ENCODE measurements at regions not wholly inside any gene's neighbourhood (a gene's known extent, or its start where the extent isn't known, plus 50 kb on each side); places are given as distances from the start of the nearest gene placed in this dataset.

DNA sequence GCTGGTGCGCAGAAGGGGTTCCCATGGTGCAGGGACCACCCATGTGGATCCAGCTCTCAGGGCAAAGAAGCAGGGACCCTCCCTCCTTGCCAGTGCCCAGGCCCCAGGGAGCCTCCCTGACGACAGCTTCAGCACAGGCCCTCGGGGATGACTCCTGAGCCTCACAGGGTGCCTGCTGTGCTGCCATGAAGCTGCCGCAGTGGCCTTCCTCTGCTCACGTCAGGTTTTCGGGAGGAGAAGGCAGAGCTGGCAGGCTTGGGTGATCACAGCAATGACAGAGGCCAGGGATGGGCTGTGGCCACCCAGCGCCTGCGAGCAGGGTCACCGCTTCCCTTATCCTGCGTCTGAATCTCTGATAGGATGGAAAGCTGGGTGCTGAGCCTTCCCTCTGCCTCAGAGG is 276.2 kb downstream of the BRD1 start:
- no peak for DNase-seq (ENCODE audit: low read depth in 2 of 3, low spot score in 2 of 3)

DNA sequence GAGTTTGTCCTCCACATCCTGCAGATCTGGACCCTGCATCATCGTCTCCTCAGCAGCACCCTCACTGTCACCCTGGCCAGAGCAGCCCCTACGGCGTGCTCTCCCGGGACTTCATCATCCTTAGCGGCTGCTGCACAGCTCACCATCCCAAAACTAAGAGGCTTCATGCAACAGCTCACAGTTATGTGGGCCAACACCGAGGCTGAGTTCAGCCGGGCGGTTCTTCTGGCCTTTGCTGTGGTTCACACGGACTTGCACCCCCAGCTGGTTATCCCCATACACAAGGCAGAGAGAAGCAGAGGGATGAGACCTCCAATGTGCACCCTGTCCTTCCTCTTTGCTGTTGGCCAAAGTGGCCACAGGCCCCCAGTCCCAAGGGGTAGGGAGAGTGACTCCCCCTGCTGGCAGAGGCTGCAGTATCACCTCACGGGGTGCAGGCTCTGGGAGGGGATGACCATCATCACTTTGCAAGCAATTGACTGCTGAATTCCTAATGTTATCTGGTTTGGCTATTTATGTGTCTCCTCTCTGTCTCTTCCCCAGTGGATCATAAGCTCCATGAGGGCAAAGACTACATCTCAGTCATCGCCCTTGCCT is 276.8 kb downstream of the BRD1 start:
- no peak for DNase-seq (ENCODE audit: low read depth in 2 of 3, low spot score in 2 of 3)

DNA sequence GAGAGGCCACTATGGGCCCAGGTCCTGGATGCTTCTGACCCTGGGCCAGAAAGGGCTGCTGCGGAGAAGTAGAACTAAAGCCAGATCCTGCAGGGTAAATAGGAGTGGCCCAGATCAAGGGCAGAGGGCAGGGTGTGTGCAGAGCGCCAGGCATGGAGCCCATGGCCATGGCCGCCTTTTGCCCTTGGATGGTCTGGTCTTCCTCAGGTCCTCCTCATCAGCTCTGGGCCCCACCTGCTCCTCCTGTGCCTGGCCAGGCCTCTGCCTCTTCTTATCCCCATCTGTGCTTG is 277.6 kb downstream of the BRD1 start:
- DNase-seq (ENCODE audit: low read depth in 2 of 3, low spot score in 2 of 3): no peak

DNA sequence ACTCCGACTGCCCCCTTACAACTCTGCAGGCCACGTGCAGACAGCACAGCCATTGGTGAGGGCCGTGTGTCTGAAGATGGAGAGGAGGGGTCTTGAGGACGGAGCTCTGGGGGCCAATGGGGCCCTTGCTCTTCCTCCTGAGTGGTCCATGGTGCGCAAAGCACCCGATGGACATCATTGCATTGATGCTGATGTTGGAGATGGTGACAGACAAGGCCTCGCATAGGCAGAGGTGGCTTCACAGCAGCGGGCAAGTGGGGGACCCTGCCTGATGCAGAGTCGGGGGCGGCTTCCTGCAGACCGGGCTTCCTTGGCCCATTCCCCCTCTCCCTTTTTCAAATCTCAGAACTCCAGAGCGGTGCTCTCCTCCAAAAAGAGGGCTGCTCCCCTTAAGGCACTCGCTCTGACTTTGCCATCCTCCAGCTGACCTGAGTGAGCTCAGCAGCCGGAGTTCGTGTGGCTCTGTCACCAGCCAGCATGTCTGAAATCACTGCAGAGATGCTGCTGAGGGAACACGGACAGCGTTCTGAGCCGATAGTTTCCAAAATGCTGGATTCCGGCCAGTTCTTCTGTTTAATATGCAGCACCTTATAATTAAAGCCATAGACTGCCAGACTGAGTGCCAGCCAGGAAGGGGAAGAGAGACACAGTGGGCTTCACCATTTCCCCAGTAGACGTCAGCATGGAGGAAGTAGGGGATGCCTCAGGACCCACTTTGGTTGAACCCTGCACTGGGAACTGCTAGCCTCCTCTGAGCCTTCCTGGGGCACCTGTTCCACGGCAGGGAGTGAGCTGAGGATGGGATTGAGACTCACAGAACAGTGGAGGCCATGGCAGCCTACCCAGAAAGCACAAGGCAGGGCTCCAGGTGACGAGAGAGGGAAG is 278.2 kb downstream of the BRD1 start:
- no peak for DNase-seq (ENCODE audit: low read depth in 2 of 3, low spot score in 2 of 3)

DNA sequence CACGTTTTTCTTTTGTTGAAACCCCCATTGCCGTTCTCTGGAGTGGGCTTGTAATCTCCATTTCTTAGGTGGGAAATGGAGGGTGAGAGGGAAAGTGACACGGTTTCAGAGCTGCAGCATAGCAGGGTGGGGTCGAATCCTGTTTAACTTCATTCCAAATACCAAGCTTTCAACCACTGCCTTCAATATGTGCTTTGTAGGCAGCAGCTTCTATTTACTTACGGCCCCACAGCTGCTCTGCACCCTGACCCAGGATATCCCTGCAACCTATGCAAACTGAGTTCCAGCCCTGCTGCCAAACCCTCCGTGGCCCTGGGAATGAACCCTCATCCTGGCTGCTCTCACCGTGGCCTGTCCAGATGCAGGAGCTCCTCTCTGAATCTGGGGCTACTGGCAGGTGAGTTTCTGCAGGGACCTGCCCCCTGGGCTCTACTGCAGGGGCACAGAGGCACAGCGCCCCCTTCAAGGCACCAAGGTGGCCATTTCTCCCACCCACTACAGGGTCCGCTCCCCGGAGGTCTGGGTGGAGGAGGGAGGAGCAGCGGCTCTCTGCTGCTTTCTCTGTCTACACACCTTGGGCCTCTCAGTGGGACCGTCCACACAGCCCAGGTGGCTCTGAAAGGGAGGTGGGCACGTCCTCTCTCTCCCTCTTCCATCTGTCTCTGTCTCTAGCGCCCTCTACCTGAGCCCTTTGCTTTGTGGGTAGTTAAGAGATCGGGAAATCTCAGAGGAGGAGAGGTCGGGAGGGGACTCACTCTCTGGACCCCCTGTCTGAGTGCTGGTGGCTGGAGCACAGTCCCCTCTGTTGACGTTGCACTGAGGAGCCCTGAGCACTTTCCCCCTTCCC is 279.1 kb downstream of the BRD1 start:
- DNase-seq (ENCODE audit: low read depth in 2 of 3, low spot score in 2 of 3): no peak

DNA sequence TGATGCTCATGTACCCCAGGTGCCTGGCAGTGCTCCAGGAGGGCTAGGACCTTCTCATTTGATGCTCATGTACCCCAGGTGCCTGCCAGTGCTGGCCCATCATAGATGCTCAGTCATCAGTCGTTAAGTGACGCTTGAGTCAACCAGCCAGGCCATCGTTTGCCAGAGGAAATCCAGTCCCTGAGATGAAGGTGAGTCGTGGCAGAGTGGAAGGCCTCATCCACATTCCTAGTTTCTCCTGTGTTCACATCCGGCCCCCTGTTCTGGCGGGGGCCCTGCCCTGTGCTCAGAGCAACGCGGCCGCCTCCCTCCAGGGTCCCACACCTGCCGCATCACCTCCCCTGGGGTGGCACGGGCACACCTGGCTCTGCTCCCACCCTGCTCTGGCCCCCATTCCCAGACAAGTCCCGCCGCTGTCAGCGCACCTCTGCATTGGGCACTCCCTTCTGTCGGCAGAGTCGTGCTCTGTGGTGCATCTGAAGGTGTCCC is 279.9 kb downstream of the BRD1 start:
- DNase-seq (ENCODE audit: low read depth in 2 of 3, low spot score in 2 of 3): no peak

DNA sequence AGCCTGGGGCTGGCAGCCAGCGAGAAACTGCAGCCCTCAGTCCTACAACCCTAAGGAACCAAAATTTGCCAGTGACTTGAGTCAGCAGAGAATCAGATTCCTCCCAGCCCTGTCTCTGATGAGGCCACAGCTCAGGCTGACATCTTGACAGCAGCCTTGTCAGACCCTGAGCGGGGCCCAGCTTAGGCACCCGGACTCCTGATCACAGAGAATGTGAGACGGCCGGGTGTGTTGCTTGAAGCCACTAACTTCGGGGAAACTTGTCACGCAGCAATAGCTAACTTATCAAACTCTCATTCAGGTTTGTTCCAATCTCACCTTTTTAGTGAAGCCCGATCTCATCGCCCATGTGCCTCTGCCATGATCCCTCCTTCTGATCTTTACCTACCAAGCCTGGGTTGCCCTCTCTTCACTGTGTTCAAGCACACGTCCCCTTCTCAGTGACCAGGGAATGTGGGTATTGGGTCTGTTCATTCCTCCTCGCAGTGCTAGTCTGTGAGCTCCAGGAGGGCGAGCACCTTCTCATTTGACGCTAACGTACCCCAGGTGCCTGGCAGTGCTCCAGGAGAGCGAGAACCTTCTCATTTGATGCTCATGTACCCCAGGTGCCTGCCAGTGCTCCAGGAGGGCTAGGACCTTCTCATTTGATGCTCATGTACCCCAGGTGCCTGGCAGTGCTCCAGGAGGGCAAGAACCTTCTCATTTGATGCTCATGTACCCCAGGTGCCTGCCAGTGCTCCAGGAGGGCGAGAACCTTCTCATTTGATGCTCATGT is 280.7 kb downstream of the BRD1 start:
- DNase-seq (ENCODE audit: low read depth in 2 of 3, low spot score in 2 of 3): no peak

DNA sequence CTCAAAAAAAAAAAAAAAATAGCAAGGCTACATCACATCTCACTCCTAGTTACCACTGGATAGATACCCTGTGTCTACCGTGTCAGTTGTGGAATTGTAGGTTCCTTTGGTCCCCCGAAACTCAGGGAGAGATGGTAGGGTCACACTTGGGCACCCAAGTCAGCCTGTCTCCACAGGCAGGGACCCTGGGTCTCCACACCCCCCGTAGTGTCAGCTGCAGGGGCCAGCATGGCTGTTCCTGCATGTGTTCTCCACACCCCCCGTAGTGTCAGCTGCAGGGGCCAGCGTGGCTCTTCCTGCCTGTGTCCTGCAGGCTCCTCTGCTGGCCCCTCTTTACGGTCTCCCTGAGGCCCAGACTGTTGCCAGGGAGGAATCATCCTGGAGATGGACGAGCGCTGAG is 282.1 kb downstream of the BRD1 start:
- no peak for DNase-seq (ENCODE audit: low read depth in 2 of 3, low spot score in 2 of 3)

DNA sequence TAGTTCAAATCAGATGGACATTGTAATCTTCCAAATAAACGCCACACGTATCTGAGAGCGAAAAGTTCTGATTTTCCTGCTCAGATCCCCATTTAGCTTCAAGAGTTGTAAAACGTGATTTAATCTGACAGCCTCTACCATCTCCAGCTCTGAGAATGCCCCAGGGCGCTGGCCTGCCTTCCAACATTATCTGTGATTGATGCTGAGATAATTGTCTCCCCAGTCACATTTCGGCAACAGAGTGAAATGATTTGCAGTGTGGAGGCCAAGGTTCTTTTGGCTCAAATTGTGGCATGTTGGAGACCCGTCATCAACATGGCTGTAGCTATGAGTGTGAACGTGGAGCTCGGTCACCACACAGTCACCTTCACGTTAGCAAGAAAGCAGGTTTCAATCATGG is 283.4 kb downstream of the BRD1 start:
- no peak for DNase-seq (ENCODE audit: low read depth in 2 of 3, low spot score in 2 of 3)

DNA sequence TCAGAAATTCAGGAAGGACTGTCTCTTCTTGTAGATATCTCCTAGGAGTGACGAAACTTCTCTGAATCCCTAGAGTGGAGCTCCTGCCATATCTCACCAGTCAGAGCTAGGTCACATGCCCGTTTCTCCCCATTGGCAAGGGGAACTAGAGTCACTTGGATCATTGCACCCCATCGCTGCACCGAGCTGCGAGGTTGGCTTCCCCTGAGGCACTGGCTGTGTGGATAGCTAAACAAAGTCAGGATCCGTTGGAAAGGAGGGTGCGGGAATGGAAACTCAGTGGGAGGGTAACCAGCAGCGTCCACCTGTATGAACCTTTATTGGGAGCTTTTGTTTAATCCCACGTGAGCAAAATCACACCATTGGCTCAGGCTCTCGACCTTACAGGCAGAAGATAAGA is 283.8 kb downstream of the BRD1 start:
- no peak for DNase-seq (ENCODE audit: low read depth in 2 of 3, low spot score in 2 of 3)

DNA sequence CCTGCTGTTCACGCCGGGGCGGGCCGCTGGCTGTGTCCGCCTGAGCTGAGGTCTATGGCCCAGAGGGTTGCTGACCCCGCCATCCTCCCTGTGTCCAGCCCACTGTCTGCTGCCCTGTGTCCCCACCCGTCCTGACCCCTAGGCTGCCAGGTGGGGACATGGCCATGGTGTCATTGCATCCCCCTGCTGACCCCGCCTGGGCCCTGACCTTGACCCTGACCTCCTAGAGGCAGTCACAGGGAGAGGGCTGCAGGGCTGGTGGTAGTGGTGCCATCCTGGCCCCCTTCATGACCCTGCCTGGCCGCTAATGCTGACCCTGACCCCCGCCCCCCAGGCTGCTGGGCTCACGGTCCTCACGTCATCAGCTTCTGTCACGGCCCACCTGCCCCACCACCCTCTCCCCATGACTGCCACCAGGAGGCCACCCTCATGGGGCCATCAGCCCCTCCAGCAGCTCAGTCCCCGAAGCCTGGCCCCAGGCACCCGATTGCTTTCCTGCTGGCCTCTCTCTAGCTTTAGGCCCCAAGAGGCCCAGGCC is 285.9 kb downstream of the BRD1 start:
- no peak for DNase-seq (ENCODE audit: low read depth in 2 of 3, low spot score in 2 of 3)

DNA sequence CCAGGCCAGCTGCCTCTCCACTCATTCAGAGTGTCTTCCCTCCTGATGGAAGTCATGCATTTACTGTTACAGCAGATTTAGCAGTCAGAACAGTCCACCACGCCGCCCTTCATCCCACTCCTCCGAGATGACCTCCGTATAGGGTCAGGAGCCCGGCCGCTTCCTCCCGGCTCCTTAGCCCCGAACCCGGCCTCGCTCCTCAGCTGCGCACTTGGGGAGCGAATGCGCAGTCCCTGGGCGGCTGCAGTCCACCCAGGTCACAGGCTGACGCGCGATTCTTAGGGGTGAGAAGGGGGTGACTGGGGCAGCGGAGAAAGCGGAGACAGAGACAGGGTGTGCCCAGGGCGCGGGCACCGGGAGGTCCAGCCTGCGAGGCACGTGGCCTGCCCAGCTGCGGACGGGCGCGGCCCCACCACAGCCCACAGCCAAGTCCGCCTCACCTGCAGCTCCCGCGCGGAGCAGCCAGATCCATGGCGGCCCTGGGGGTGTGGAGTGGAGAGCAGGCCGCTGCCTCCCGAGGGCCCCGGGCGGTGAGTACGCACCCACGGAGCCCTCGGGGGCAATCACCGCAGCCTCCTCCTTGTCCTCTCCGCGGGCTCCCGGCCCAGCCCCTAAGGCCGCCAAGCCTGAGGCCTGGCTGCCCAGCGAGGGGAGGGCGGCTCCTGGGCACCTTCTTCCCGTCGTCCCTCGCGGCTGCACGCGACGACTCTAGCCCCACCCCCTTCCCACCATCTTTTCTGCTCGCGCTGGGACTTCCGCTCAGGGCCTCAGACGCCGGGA is 286.6 kb downstream of the BRD1 start:
- DNase-seq (ENCODE audit: low read depth in 2 of 3, low spot score in 2 of 3): no peak

DNA sequence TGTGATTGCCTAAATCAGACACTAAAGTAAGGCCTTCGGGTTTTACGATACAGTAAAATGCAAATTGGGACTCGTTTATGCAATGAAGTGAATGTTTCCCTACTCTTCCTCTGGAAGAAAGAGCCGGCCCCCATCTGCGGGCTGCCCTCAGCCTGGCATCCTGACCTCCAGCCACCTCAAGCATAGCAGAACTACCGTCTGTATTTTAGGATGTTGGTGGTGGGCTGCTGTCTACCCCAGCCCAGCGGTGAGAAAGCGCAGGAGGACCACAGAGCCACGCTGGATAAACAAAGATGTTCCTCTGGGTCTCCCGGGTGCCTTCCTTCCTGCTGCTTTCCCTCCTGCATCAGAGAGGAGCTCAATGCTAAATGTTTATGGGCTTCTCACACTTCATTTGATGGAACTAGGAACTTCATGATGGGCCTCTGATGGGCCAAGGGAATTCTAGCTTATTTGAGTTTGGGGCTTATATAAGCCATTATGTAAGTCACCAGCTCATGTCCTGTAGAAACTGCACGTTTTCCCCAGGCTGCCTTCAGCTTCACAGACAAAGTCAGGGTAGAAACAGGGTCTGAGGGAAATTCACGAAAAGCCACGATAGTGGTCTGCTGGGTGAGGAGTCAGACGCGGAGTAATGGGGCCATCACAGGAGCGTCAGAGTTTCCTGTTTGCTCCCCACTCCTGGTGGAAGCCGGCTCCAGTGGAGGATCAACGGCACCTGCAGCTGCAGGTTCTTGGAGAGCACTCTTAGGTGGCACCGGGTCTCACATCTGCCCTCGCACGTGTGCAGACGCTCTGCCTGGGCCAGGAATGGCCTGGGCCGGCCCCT is 287.4 kb downstream of the BRD1 start:
- DNase-seq (ENCODE audit: low read depth in 2 of 3, low spot score in 2 of 3): no peak

DNA sequence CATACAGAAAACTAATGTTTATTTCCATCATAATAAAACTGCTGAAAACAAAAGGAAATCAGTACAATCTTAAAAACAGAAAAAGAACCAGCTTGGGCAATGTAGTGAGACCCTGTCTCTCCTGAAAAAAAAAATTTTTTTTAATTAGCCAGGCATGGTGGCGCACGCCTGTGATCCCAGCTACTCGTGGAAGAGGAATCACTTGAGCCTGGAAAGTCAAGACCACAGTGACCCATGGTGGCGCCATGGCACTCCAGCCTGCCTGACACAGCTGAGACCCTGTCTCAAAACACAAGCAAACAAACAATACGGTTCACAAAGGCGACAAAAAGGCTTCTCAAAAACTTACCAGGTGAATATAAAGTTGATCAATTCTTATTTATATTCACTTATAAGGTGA is 289.7 kb downstream of the BRD1 start:
- no peak for DNase-seq (ENCODE audit: low read depth in 2 of 3, low spot score in 2 of 3)

DNA sequence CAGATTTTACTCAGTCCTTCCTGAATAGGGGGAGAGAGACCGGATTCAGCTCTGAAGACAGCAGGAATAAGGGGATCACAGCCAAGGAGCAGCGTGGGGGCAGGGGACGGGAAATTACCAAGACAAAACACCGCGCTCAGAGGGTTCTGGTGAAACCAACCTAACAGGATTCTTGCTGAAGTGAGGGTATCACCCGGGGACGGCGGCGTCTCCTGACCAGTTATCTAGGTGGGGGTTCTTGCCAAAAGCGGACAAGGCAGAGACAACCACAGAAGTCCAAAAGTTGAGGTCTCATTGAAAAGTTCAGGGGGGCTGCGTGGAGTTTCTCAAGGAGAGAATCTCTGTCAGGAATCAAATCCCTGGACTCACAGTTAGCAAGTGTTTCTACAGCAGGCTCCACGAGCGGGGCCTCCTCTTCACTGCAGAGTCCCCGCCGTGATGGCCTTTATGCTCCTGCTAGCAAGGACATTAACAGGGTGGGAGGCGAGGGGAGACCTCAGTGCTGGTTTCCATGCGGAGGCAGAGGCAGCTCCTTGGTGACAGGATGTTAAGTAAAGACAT is 291.0 kb downstream of the BRD1 start:
- no peak for DNase-seq (ENCODE audit: low read depth in 2 of 3, low spot score in 2 of 3)

DNA sequence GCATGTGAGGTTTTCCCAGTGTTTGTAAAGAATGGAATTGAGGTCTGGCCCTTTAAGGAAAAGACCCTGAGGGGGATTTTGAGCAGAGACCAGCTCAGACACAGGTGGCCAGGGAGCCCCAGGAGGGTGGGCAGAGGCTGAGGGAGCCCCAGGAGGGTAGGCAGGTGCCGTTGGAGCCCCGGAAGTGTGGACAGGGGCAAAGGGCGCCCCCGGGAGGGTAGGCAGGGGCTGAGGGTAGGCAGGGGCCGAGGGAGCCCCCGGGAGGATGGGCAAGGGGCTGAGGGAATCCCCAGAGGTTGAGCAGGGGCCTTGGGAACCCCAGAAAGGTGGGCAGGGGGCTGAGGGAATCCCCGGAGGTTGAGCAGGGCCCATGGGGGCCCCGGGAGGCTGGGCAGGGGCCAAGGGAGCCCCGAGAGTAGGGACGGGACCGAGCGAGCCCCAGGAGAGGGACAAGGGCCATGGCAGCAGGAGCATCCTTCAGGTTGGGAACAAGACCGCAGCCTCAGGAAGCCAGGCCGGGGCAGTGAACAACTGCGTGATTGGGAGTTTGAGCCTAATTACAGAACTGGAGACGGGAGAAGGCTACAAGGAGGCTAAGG is 292.0 kb downstream of the BRD1 start:
- no peak for DNase-seq (ENCODE audit: low read depth in 2 of 3, low spot score in 2 of 3)

DNA sequence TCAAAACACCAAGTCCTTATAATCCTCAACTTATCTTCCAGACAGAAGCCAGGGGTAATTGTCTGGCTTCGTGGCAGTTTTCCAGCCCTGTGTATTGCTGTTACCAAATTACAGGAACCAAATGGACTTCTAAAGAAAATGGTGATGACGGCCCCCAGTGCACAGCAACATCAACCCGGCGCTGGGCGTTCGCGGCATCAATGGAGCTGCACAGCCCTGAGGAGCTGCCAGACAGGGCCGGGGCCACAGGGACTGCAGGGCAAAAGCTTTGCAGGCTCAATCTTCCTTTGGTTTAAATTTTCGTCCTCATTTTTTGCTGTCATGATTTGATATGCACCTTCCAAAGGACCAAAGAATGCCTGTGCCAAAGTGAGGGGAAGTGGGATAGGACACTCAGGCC is 292.5 kb downstream of the BRD1 start:
- DNase-seq (ENCODE audit: low read depth in 2 of 3, low spot score in 2 of 3): no peak

DNA sequence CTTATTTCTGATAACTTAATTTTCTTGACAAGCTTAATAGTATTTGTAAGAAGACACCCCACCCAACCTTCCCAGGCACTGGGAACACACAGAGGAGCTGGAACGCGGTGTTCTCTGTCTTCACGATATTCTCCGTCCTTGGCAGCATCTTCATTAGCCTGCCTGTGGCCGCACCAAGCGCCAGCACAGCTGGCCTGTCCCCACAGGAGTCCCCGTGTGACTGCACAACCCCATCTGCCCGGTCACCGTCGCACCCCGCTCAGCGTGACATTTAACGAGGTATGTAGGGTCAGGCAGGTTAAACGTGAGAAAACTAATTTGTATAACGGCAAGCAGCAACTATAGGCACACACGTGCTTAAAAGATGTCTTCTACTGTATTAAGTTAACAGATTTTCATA is 293.3 kb downstream of the BRD1 start:
- no peak for DNase-seq (ENCODE audit: low read depth in 2 of 3, low spot score in 2 of 3)

DNA sequence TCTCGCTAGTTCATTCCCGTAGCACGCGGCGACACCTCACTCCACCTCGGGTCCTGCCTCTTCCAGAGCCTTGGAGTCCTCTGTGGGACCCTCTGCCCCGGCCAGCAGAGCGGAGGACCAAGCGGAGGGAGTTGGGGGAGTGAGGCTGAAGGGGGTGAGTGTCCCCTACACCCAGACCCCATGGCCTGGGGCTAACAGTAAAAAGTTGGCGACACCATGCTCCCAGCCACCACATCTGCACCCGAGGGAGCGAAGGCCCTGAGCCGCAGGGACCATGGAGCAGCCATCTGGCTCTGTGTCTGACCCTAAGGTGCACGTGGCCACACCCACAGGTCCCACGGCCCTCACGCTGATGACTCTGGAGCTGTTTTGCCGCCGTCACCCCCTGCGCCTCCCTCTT is 293.8 kb downstream of the BRD1 start:
- no peak for DNase-seq (ENCODE audit: low read depth in 2 of 3, low spot score in 2 of 3)

All from activated CD8-positive, alpha-beta memory T cell treated with anti-CD3 and anti-CD28 coated beads for 48 hours (primary cell).